Mesenchymal stem cell (in vitro differentiated cells and primary cell): ENCODE measurements at regions not wholly inside any gene's neighbourhood (a gene's known extent, or its start where the extent isn't known, plus 50 kb on each side); places are given as distances from the start of the nearest gene placed in this dataset.

Experiments used
- DNase-seq: peaks from one replicate; pipeline ENCODE4 v3.0.0-alpha.2; 2013
- H2AFZ ChIP-seq: one replicate; pipeline ENCODE4 v1.6.1; 2013; ENCODE audit warnings: low read depth, mild to moderate bottlenecking, control low read depth, inconsistent platforms, low read length, moderate library complexity
- H2AK5ac ChIP-seq: 2 replicates; pipeline ENCODE4 v1.6.1; 2013; ENCODE audit warnings: low read length, moderate library complexity, mild to moderate bottlenecking, inconsistent platforms; ENCODE audit not compliant: severe bottlenecking
- H2BK120ac ChIP-seq: one replicate; pipeline ENCODE4 v1.6.1; 2013; ENCODE audit warnings: low read depth, mild to moderate bottlenecking, inconsistent platforms, low read length, moderate library complexity
- H2BK12ac ChIP-seq, 2 experiments: one replicate each; pipeline ENCODE4 v1.6.1; 2013; ENCODE audit warnings: inconsistent platforms in 2 of 2, low read length in 2 of 2, mild to moderate bottlenecking in 2 of 2, moderate library complexity in 2 of 2, control low read depth in 1 of 2
- H2BK15ac ChIP-seq: one replicate; pipeline ENCODE4 v1.6.1; 2013; ENCODE audit warnings: mild to moderate bottlenecking, low read depth, inconsistent platforms; ENCODE audit not compliant: poor library complexity, severe bottlenecking
- H2BK5ac ChIP-seq: 2 replicates; pipeline ENCODE4 v1.6.1; 2013; ENCODE audit warnings: low read depth, mild to moderate bottlenecking, low read length, control low read depth, inconsistent platforms; ENCODE audit not compliant: poor library complexity, severe bottlenecking
- H3K14ac ChIP-seq, 2 experiments: one replicate each; pipeline ENCODE4 v1.6.1; 2013; ENCODE audit warnings: inconsistent platforms in 2 of 2, low read length in 2 of 2, control low read depth in 1 of 2, mild to moderate bottlenecking in 1 of 2, moderate library complexity in 1 of 2
- H3K18ac ChIP-seq, 2 experiments: one replicate each; pipeline ENCODE4 v1.6.1; 2013; ENCODE audit warnings: inconsistent platforms in 2 of 2, low read length in 2 of 2, control low read depth in 1 of 2, low read depth in 1 of 2, mild to moderate bottlenecking in 1 of 2
- H3K23ac ChIP-seq, 2 experiments: one replicate each; pipeline ENCODE4 v1.6.1; 2013; ENCODE audit warnings: inconsistent platforms in 2 of 2, low read length in 2 of 2, mild to moderate bottlenecking in 2 of 2, moderate library complexity in 2 of 2, control low read depth in 1 of 2
- H3K27ac ChIP-seq: 2 replicates; pipeline ENCODE4 v1.5.1; 2013; ENCODE audit warnings: mild to moderate bottlenecking, moderate library complexity, low read length, control low read depth, inconsistent platforms; ENCODE audit not compliant: poor library complexity, severe bottlenecking
- H3K27me3 ChIP-seq, 2 experiments: 2 replicates each; pipeline versions ENCODE4 v1.6.1 to v1.7.0; 2013; ENCODE audit warnings: low read length in 2 of 2, mild to moderate bottlenecking in 2 of 2, moderate library complexity in 2 of 2, control low read depth in 1 of 2, inconsistent platforms in 1 of 2; ENCODE audit not compliant: control insufficient read depth in 1 of 2, insufficient read depth in 1 of 2
- H3K36me3 ChIP-seq, 2 experiments: 2 replicates each; pipeline versions ENCODE4 v1.6.1 to v1.7.0; 2013; ENCODE audit warnings: low read length in 2 of 2, control low read depth in 1 of 2, inconsistent platforms in 1 of 2, low read depth in 1 of 2, mild to moderate bottlenecking in 1 of 2; ENCODE audit not compliant: insufficient read depth in 2 of 2, control insufficient read depth in 1 of 2
- H3K4ac ChIP-seq, 2 experiments: one replicate each; pipeline ENCODE4 v1.6.1; 2013; ENCODE audit warnings: inconsistent platforms in 2 of 2, low read length in 2 of 2, mild to moderate bottlenecking in 2 of 2, moderate library complexity in 2 of 2, control low read depth in 1 of 2, low read depth in 1 of 2
- H3K4me1 ChIP-seq: 2 replicates; pipeline ENCODE4 v1.6.1; 2013; ENCODE audit warnings: low read depth, low read length, control low read depth; ENCODE audit not compliant: control insufficient read depth, insufficient read depth
- H3K4me2 ChIP-seq: 2 replicates; pipeline ENCODE4 v1.6.1; 2013; ENCODE audit warnings: low read length, mild to moderate bottlenecking, inconsistent platforms; ENCODE audit not compliant: poor library complexity, severe bottlenecking
- H3K4me3 ChIP-seq, 2 experiments: 2 replicates each; pipeline versions ENCODE4 v1.5.1 to v1.7.0; 2013; ENCODE audit warnings: low read length in 2 of 2, mild to moderate bottlenecking in 2 of 2, control low read depth in 1 of 2, low read depth in 1 of 2; ENCODE audit not compliant: insufficient read depth in 1 of 2
- H3K79me1 ChIP-seq: replicated peaks from 2 replicates; pipeline ENCODE4 v1.6.1; 2013; ENCODE audit warnings: mild to moderate bottlenecking, control low read depth, low read length, inconsistent platforms; ENCODE audit not compliant: poor library complexity, severe bottlenecking
- H3K9ac ChIP-seq: 2 replicates; pipeline ENCODE4 v1.7.0; 2013; ENCODE audit warnings: mild to moderate bottlenecking, low read length, moderate library complexity
- H3K9me3 ChIP-seq: 2 replicates; pipeline ENCODE4 v1.7.0; 2013; ENCODE audit warnings: mild to moderate bottlenecking, low read length; ENCODE audit not compliant: control insufficient read depth
- H4K8ac ChIP-seq: one replicate; pipeline ENCODE4 v1.6.1; 2013; ENCODE audit warnings: inconsistent platforms, mild to moderate bottlenecking, low read length, moderate library complexity
- H4K91ac ChIP-seq: one replicate; pipeline ENCODE4 v1.6.1; 2013; ENCODE audit warnings: mild to moderate bottlenecking, low read length, inconsistent platforms
- WGBS: methylation state at CpG from one replicate; pipeline ENCODE4 v1.1.7; 2013; ENCODE audit warnings: mixed read lengths; 5-methylcytosine and 5-hydroxymethylcytosine counted together

DNA sequence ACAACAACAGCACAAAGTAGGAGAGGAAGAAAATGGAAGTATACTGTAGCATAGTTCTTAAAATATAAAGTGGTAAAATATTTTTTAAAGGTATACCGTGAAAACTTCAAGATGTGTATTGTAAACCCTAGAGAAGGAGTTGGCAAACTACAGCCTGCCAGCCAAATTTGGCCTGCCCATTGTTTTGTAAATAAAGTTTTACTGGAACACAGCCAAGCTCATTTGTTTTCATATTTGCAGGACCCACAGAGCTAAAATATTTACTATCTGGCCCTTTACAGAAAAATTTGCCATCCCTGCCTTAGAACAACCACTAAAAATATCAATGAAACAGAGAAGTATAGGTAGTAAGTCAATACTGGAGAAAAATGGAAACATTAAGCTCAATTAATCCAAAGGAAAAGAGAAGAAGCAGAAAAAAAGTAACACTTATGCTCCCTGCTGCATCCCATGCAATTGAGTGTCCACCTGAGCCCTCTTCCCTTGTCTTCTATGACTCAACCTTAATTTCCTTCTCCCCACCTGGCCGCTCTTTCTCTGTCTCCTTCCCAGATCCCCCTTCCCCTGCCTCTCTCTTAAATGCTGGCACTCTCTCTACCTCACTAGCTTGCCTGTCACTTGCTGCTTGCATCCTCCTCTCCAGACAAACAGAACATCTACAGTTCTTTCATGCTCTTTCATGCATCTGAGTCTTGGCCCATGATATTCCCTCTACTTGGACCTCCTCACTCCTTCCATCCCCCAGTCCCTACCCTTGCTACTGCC lies 50.6 kb upstream of the FER start:
- no peak overlapping the region for H3K23ac ChIP-seq
- no peak overlapping the region for H2BK120ac ChIP-seq
- no peak overlapping the region for H4K91ac ChIP-seq
- no peak overlapping the region for H2BK12ac ChIP-seq
- H3K27ac ChIP-seq, result no peak overlapping the region
- no peak overlapping the region for H4K8ac ChIP-seq
- no peak for DNase-seq
- no peak overlapping the region for H3K4me3 ChIP-seq
- 93% methylated on average over 2 of the region's 2 CpGs for WGBS
- H3K79me1 ChIP-seq, result no peaks in the 10 kb centered on the region
- H3K14ac ChIP-seq, result no peak overlapping the region
- H3K36me3 ChIP-seq, result no peaks in the 10 kb centered on the region
- H2AK5ac ChIP-seq, result no peak overlapping the region
- no peak overlapping the region for H3K4ac ChIP-seq
- no peak overlapping the region for H2BK15ac ChIP-seq
- no peak overlapping the region for H3K4me2 ChIP-seq
- H3K27me3 ChIP-seq, result no peaks in the 10 kb centered on the region
- no peak overlapping the region for H2AFZ ChIP-seq
- no peak overlapping the region for H3K9ac ChIP-seq
- H3K4me1 ChIP-seq, result no peaks in the 10 kb centered on the region
- no peak overlapping the region for H3K18ac ChIP-seq
- H3K9me3 ChIP-seq, result peaks cover 3% of the 10 kb centered on the region
- no peak overlapping the region for H2BK5ac ChIP-seq

DNA sequence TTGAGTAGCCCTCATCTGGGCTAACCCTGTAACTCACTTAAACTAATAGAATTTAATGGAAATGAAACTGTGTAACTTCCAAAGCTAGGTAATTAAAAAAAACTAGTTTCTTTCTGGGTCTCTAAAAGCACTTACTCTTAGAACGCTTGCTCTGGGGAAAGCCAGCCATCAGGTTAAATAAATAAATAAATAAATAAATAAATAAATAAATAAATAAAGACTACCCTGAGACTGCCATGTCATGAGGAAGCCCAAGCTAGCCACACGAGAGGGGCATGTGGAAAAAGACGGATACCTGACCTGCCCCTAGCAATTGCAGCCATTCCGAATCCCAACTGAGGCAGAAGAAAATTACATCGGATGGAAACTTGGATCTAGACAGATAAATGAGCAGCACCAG lies 51.3 kb upstream of the FER start:
- Histone ChIP-seq H3K9me3 (peaks cover 3% of the 10 kb centered on the region), H3K79me1 (no peaks in the 10 kb centered on the region), H4K8ac (no peak overlapping the region), H3K4me2 (no peak overlapping the region), H2BK15ac (no peak overlapping the region), H3K27ac (no peak overlapping the region), H2BK5ac (no peak overlapping the region), H3K18ac (no peak overlapping the region), H2AK5ac (no peak overlapping the region), H3K4me1 (no peaks in the 10 kb centered on the region), H3K36me3 (no peaks in the 10 kb centered on the region), H4K91ac (no peak overlapping the region), H3K9ac (no peak overlapping the region), H2BK12ac (no peak overlapping the region), H3K4me3 (no peak overlapping the region), H3K27me3 (no peaks in the 10 kb centered on the region), H2AFZ (no peak overlapping the region), H3K4ac (no peak overlapping the region), H2BK120ac (no peak overlapping the region), H3K14ac (no peak overlapping the region), H3K23ac (no peak overlapping the region)
- 92% methylated on average over 2 of the region's 5 CpGs for WGBS
- DNase-seq, result no peak

DNA sequence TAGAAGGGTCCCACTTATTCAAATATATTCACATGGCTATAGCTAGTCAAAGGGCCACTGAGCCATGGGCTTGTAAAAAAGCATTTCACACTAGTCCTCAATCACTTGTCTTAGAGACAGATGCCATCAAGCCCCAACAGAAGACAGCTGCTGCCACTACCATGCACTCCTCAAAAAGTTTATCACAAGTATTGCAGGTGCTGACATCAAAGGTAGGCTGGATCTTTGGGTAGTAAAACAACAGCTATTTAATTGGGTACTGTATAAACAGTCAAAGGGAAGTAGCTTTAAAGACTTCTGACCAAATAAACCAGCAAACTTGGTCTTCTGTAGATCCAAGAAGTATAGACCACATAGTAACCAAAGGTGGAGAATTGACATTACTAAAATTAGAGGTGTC lies 59.2 kb upstream of the FER start:
- no peak overlapping the region for H2BK120ac ChIP-seq
- no peaks in the 10 kb centered on the region for H3K27me3 ChIP-seq
- no peak for DNase-seq
- H3K27ac ChIP-seq, result no peak overlapping the region
- no peak overlapping the region for H4K8ac ChIP-seq
- no peaks in the 10 kb centered on the region for H3K36me3 ChIP-seq
- H2AK5ac ChIP-seq, result no peak overlapping the region
- no peaks in the 10 kb centered on the region for H3K79me1 ChIP-seq
- no peak overlapping the region for H2AFZ ChIP-seq
- no peak overlapping the region for H3K14ac ChIP-seq
- H4K91ac ChIP-seq, result no peak overlapping the region
- H3K4me3 ChIP-seq, result no peak overlapping the region
- H3K9me3 ChIP-seq, result no peaks in the 10 kb centered on the region
- no peak overlapping the region for H3K4me2 ChIP-seq
- H3K9ac ChIP-seq, result no peak overlapping the region
- H2BK12ac ChIP-seq, result no peak overlapping the region
- no peak overlapping the region for H3K4ac ChIP-seq
- H3K4me1 ChIP-seq, result no peaks in the 10 kb centered on the region
- no peak overlapping the region for H2BK15ac ChIP-seq
- no peak overlapping the region for H3K23ac ChIP-seq
- H2BK5ac ChIP-seq, result no peak overlapping the region
- no peak overlapping the region for H3K18ac ChIP-seq

DNA sequence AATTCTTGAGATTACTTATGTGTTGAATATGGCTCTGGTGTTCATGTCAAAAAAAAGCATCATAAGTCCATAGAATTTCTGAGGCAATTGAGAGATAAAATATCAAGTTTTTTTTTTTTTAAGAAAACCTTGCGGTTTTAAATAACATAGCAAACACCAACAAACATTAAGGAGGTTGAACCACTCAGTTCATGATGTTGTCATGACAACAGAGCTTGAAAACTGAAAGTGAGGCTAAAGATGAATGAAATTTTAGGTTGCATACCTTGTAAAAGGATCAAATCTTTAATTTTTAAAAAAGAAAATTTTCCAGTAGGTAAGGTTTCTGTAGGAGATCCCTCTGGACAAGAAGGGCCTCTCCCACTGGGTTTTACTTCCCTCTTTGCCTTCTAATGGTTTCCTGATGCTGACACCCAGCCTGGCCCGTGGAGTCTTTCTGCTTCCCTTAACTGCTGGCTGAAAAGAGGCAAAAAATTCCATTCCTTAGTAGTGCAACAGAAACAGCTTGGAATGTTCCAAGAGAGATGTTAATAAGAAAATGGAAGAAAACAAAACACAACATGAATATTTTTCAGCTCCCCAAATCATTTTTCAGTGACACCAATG lies 60.0 kb upstream of the FER start:
- H3K9ac ChIP-seq, result peak overlapping the region; percentile 16
- H2BK120ac ChIP-seq, result no peak overlapping the region
- no peaks in the 10 kb centered on the region for H3K4me1 ChIP-seq
- no peak overlapping the region for H3K4ac ChIP-seq
- H3K4me2 ChIP-seq, result no peak overlapping the region
- no peak overlapping the region for H3K14ac ChIP-seq
- H3K27me3 ChIP-seq, result no peaks in the 10 kb centered on the region
- no peaks in the 10 kb centered on the region for H3K79me1 ChIP-seq
- no peaks in the 10 kb centered on the region for H3K36me3 ChIP-seq
- no peak overlapping the region for H3K18ac ChIP-seq
- no peak overlapping the region for H2BK5ac ChIP-seq
- no peak overlapping the region for H4K8ac ChIP-seq
- H2AFZ ChIP-seq, result no peak overlapping the region
- no peak overlapping the region for H3K4me3 ChIP-seq
- H3K27ac ChIP-seq, result no peak overlapping the region
- no peak overlapping the region for H4K91ac ChIP-seq
- H3K9me3 ChIP-seq, result no peaks in the 10 kb centered on the region
- H2AK5ac ChIP-seq, result no peak overlapping the region
- no peak for DNase-seq
- no peak overlapping the region for H2BK12ac ChIP-seq
- H2BK15ac ChIP-seq, result no peak overlapping the region
- WGBS, result no CpG with 5 or more reads among the region's 2 CpGs
- H3K23ac ChIP-seq, result no peak overlapping the region
